Loucy (cell line): ENCODE measurements at regions not wholly inside any gene's neighbourhood (a gene's known extent, or its start where the extent isn't known, plus 50 kb on each side); places are given as distances from the start of the nearest gene placed in this dataset.

Experiments used
- H2AFZ ChIP-seq: fragments of 200-600 bp; sonication (generic); 2 replicates; pipeline ENCODE4 v1.6.0; 2016; ENCODE audit warnings: antibody characterized with exemption, mild to moderate bottlenecking, low read length, moderate library complexity
- H3F3A ChIP-seq: fragments of 200-600 bp; 2 replicates; pipeline ENCODE4 v1.6.0; 2016; ENCODE audit warnings: antibody characterized with exemption, low read depth, mild to moderate bottlenecking
- H3K27me3 ChIP-seq: fragments of 200-600 bp; sonication (generic); 2 replicates; pipeline ENCODE4 v1.6.1; 2014; ENCODE audit warnings: low read length, mild to moderate bottlenecking; ENCODE audit not compliant: insufficient read depth, poor library complexity, severe bottlenecking
- H3K36me3 ChIP-seq: fragments of 200-600 bp; sonication (generic); 2 replicates; pipeline ENCODE4 v1.6.1; 2016; ENCODE audit warnings: low read length; ENCODE audit not compliant: insufficient read depth
- H3K4me1 ChIP-seq: fragments of 200-600 bp; sonication (generic); 2 replicates; pipeline ENCODE4 v1.5.1; 2014; ENCODE audit warnings: low read length, mild to moderate bottlenecking; ENCODE audit not compliant: insufficient read depth, poor library complexity, severe bottlenecking
- H3K4me2 ChIP-seq: fragments of 200-600 bp; sonication (generic); 2 replicates; pipeline ENCODE4 v1.6.0; 2014; ENCODE audit warnings: antibody characterized with exemption, low read length, low read depth, mild to moderate bottlenecking; ENCODE audit not compliant: poor library complexity, severe bottlenecking
- H3K4me3 ChIP-seq: fragments of 200-600 bp; sonication (generic); 2 replicates; pipeline ENCODE4 v1.5.1; 2014; ENCODE audit warnings: low read length, mild to moderate bottlenecking, mixed read lengths; ENCODE audit not compliant: poor library complexity, severe bottlenecking
- H3K79me2 ChIP-seq: fragments of 200-600 bp; sonication (generic); 2 replicates; pipeline ENCODE4 v1.6.1; 2014; ENCODE audit warnings: low read length; ENCODE audit not compliant: insufficient read depth
- H3K9ac ChIP-seq: fragments of 200-600 bp; sonication (generic); 2 replicates; pipeline ENCODE4 v1.6.0; 2014; ENCODE audit warnings: mild to moderate bottlenecking, low read depth, low read length, moderate library complexity; ENCODE audit not compliant: poor library complexity, severe bottlenecking
- H3K9me2 ChIP-seq: fragments of 200-600 bp; sonication (generic); replicated peaks from 2 replicates; pipeline ENCODE4 v1.6.1; 2016; ENCODE audit warnings: low read depth, low read length, mixed read lengths
- H3K9me3 ChIP-seq: fragments of 200-600 bp; sonication (generic); 2 replicates; pipeline ENCODE4 v1.6.1; 2014; ENCODE audit warnings: mild to moderate bottlenecking, antibody characterized with exemption, low read length, low read depth; ENCODE audit not compliant: insufficient read depth
- H4K20me1 ChIP-seq: fragments of 200-600 bp; sonication (generic); 2 replicates; pipeline ENCODE4 v1.6.0; 2014; ENCODE audit warnings: antibody characterized with exemption, low read length, mild to moderate bottlenecking; ENCODE audit not compliant: insufficient read depth, poor library complexity, severe bottlenecking
- CTCF ChIP-seq: fragments of 200-600 bp; sonication (generic); conservative IDR thresholded peaks from 2 replicates; pipeline ENCODE4 v1.5.1; 2014; ENCODE audit warnings: mild to moderate bottlenecking, antibody characterized with exemption, low read length
- EZH2phosphoT487 ChIP-seq: fragments of 200-600 bp; IDR thresholded peaks from 2 replicates; pipeline ENCODE4 v1.6.1; 2018; ENCODE audit warnings: antibody characterized with exemption, mild to moderate bottlenecking, moderate library complexity, borderline replicate concordance

GRCh38 chr2:167595021-167595420 lies 652.4 kb downstream of the STK39 start:
- TF ChIP-seq EZH2phosphoT487 (no peak), CTCF (peak; percentile 22; the same call in 1 of the 2 replicates)
- no peaks in the 10 kb centered on the region for H3K9me2 ChIP-seq
- H3K4me2 ChIP-seq, result no peak overlapping the region

GRCh38 chr2:167592441-167592840 lies 655.0 kb downstream of the STK39 start:
- Histone ChIP-seq H3K9ac (no peak overlapping the region), H3K9me2 (no peaks in the 10 kb centered on the region), H4K20me1 (no peaks in the 10 kb centered on the region), H3K4me3 (no peak overlapping the region), H3K4me2 (no peak overlapping the region), H3K9me3 (no peaks in the 10 kb centered on the region), H3K79me2 (no peaks in the 10 kb centered on the region), H3F3A (no peaks in the 10 kb centered on the region), H3K36me3 (no peaks in the 10 kb centered on the region), H3K4me1 (no peaks in the 10 kb centered on the region), H2AFZ (no peak overlapping the region), H3K27me3 (no peaks in the 10 kb centered on the region)
- no peak for TF ChIP-seq CTCF

More at GRCh38 chr2:167595021-167595420, 652.4 kb downstream of the STK39 start:
- no peaks in the 10 kb centered on the region for H3F3A ChIP-seq
- no peaks in the 10 kb centered on the region for H3K79me2 ChIP-seq
- no peak overlapping the region for H3K4me3 ChIP-seq
- no peaks in the 10 kb centered on the region for H3K36me3 ChIP-seq
- no peak overlapping the region for H2AFZ ChIP-seq
- no peaks in the 10 kb centered on the region for H3K9me3 ChIP-seq
- no peaks in the 10 kb centered on the region for H3K27me3 ChIP-seq
- H3K4me1 ChIP-seq, result no peaks in the 10 kb centered on the region
- H3K9ac ChIP-seq, result no peak overlapping the region
- H4K20me1 ChIP-seq, result no peaks in the 10 kb centered on the region

GRCh38 chr2:167582619-167583018 lies 664.8 kb downstream of the STK39 start:
- H3K4me2 ChIP-seq, result no peak overlapping the region
- H3K4me3 ChIP-seq, result no peak overlapping the region
- no peaks in the 10 kb centered on the region for H3K27me3 ChIP-seq
- no peaks in the 10 kb centered on the region for H3F3A ChIP-seq
- H3K9me2 ChIP-seq, result no peaks in the 10 kb centered on the region
- no peak overlapping the region for H3K9ac ChIP-seq
- no peak overlapping the region for H2AFZ ChIP-seq
- H4K20me1 ChIP-seq, result no peaks in the 10 kb centered on the region
- H3K4me1 ChIP-seq, result no peaks in the 10 kb centered on the region
- no peaks in the 10 kb centered on the region for H3K36me3 ChIP-seq
- no peaks in the 10 kb centered on the region for H3K79me2 ChIP-seq
- no peaks in the 10 kb centered on the region for H3K9me3 ChIP-seq
- TF ChIP-seq EZH2phosphoT487 (no peak), CTCF (no peak)
